Fibroblast of villous mesenchyme (primary cell): ENCODE measurements at regions not wholly inside any gene's neighbourhood (a gene's known extent, or its start where the extent isn't known, plus 50 kb on each side); places are given as distances from the start of the nearest gene placed in this dataset.
"Not testable (repeated sequence)": the region's sequence is repeated elsewhere in the genome, so short reads cannot be mapped to it uniquely, and the experiment has no call there.

Experiments used
- DNase-seq: peaks from one replicate; pipeline ENCODE4 v3.0.0-alpha.2; 2010; ENCODE audit warnings: low read depth
- H3K4me3 ChIP-seq: 2 replicates; pipeline ENCODE4 v1.5.1; 2011; ENCODE audit warnings: low read depth, mild to moderate bottlenecking, low read length
- TF ChIP-seq, protein P1 (sequence below): IDR thresholded peaks from 2 replicates; pipeline ENCODE4 v1.5.1; 2012; ENCODE audit warnings: low read depth, mild to moderate bottlenecking, low read length; ENCODE audit not compliant: insufficient read depth

DNA sequence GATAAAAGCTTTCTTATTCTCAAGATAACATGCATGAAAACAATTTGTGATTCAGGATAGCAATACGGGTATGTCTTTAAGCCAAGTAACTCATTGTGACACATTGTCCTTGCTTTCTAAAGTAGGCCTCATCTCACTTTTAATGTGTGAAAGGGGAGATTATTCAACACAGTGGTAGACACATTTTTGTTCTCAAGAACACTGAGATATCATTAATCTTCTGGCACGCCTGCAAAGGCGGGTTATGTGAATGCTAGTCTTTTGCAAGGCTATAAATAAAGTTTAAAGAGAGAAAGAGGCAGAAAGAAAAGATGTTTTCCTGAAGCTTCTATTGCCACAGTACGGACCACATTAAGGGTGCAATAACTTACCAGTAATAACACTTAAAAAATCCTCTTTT is 181.8 kb upstream of the MEF2C start:
- no peak for DNase-seq
- TF ChIP-seq, protein P1, sequence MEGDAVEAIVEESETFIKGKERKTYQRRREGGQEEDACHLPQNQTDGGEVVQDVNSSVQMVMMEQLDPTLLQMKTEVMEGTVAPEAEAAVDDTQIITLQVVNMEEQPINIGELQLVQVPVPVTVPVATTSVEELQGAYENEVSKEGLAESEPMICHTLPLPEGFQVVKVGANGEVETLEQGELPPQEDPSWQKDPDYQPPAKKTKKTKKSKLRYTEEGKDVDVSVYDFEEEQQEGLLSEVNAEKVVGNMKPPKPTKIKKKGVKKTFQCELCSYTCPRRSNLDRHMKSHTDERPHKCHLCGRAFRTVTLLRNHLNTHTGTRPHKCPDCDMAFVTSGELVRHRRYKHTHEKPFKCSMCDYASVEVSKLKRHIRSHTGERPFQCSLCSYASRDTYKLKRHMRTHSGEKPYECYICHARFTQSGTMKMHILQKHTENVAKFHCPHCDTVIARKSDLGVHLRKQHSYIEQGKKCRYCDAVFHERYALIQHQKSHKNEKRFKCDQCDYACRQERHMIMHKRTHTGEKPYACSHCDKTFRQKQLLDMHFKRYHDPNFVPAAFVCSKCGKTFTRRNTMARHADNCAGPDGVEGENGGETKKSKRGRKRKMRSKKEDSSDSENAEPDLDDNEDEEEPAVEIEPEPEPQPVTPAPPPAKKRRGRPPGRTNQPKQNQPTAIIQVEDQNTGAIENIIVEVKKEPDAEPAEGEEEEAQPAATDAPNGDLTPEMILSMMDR, result no peak
- no peak overlapping the region for H3K4me3 ChIP-seq

DNA sequence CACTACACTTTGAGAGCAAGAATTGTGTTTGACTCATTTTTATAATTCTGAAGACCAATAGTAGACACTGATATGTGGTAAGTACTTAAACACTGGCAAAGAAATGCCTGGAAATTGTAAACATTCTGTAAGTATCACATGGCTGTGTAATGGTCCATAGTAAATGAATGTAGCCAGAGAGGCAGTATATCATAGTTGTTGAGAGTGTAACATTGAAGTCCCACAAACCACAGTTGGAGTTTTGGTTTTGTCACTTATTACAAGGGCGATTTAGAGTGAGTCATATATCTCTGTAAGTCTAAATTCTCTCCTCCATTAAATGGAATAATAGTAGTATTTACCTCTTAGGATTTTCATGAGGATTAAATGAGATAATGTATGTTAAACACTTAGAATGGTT is 181.1 kb upstream of the MEF2C start:
- TF ChIP-seq, protein P1, result no peak
- no peak for DNase-seq
- no peak overlapping the region for H3K4me3 ChIP-seq

DNA sequence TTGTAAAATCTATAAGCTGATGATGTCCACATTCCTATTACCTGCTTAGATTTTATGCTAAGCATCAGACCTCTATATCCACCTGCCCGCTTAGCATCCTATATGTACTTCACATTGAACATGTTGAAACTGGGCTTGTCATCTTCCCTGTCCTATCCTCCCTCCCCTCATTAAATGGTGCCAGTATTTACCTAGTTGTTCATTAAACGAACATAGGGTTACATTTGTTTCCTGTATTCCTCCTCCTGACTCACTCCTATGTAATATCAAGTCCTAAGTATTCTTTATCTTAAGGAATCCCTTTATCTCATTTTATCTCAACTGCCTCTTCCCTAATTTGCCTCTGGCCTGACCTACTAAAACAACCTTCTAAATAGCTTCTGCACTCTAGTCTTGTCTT is 177.8 kb upstream of the MEF2C start:
- DNase-seq, result no peak
- no peak overlapping the region for H3K4me3 ChIP-seq
- TF ChIP-seq, protein P1, result no peak

DNA sequence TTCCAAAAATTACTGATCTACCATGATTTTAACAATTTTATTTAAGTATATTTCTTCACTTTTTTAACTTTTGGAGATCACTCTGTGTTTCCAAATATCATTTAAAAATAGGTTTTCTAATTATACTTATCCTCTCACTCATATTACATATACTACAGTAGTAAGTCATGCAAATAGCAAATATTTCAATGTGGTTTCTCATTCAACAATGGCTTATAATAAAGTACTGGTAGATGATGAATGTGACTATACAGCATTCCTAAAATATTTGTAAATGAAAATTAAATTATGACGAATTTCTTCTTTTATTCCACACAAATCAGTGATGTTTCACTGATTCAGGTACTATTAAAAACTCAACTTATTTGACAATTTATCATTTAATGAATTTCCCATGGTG is 176.3 kb upstream of the MEF2C start:
- TF ChIP-seq, protein P1, result no peak
- H3K4me3 ChIP-seq, result no peak overlapping the region
- no peak for DNase-seq

DNA sequence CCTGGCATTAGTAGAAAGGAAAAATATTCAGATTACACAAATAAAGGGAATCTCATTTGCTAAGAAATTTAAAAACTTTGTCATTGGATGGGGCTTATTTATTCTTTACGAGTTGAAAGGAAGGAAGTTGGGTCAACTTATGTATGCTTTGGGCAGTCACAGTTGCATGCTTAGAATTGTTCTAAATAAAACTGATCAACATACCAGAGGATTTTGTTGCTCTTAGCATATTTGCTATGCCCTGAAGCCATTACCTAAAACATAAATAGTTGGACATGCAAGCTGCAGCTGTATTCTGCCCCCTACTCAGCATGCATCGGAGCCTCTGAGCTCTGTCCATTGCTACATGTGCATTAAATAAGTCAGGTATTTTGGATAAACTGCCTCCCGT is 172.7 kb upstream of the MEF2C start:
- no peak for DNase-seq
- TF ChIP-seq, protein P1, result no peak
- H3K4me3 ChIP-seq, result no peak overlapping the region

GRCh38 chr5:89055015-89055694 is 172.2 kb upstream of the MEF2C start:
- no peak overlapping the region for H3K4me3 ChIP-seq
- no peak for DNase-seq
- TF ChIP-seq, protein P1, result no peak

DNA sequence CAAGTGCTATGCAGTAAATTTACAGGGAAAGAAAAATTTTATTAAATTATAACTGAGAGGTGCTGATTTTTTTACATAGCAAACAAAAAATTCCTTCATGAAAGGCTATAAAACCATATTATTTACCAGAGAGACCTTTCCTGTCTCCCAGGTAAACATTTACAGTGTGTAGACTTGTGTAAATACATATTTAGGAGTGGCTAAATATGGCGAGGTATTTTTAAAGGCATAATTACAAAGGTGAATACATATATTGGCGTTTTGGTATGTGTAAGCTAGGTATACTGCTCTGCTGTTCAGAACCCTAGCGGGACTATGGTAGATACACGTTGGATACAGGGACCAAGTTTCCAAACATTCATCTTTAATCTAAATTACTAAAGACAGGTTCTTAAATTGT is 170.6 kb upstream of the MEF2C start:
- no peak overlapping the region for H3K4me3 ChIP-seq
- no peak for DNase-seq
- TF ChIP-seq, protein P1, result no peak

- not testable (repeated sequence) for H3K4me3 ChIP-seq, DNase-seq
These were observed 167.1 kb upstream of the MEF2C start for GRCh38 chr5:89050062-89050461.
